ENCODE measurements at regions not wholly inside any gene's neighbourhood (a gene's known extent, or its start where the extent isn't known, plus 50 kb on each side); places are given as distances from the start of the nearest gene placed in this dataset.

DNA sequence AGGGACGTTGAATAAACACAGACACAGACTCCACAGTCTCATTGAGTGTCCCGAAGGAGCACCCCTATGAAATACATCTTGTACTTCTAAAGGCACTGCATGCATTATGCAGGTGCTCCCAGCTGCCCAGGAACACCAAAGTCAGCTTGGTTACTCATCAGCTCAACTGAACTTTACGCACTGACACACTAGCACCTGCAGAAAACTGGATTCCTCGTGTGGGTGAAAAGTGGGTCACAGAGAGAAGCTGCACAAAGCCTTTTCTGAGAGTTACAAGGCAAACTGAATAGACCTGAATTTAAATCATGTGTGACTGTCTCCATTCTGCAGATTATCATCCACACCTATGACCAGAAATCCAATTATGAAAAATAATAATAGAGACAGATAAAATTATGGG is 527.5 kb upstream of the NBEA start:
- TF ChIP-seq, protein P1, sequence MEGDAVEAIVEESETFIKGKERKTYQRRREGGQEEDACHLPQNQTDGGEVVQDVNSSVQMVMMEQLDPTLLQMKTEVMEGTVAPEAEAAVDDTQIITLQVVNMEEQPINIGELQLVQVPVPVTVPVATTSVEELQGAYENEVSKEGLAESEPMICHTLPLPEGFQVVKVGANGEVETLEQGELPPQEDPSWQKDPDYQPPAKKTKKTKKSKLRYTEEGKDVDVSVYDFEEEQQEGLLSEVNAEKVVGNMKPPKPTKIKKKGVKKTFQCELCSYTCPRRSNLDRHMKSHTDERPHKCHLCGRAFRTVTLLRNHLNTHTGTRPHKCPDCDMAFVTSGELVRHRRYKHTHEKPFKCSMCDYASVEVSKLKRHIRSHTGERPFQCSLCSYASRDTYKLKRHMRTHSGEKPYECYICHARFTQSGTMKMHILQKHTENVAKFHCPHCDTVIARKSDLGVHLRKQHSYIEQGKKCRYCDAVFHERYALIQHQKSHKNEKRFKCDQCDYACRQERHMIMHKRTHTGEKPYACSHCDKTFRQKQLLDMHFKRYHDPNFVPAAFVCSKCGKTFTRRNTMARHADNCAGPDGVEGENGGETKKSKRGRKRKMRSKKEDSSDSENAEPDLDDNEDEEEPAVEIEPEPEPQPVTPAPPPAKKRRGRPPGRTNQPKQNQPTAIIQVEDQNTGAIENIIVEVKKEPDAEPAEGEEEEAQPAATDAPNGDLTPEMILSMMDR (IDR thresholded peaks at IDR 0.05; ENCODE audit: insufficient read depth, low read length, poor library complexity, severe bottlenecking): no peak

DNA sequence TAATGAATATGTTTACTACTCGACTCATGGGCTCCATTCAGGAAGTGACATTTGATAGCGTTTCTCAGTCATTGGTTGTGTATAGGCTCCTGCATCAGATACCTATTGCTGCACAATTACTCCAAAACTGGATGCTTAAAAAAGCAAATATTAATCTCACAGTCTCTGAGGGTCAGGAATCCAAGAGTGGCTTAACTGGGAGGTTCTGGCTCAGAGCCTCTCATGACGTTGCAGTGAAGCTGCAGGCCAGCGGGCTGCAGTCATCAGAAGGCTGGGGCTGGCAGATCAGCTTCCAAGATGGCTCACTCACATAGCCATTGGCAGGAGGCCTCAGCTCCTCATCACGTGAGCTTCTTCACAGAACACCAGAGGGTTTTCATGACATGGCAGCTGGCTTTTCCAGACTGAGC is 525.1 kb upstream of the NBEA start:
- Histone ChIP-seq H3K27me3 (ENCODE audit: control insufficient read depth, insufficient read depth, low read length) (no peaks in the 10 kb centered on the region), H3K4me3 (ENCODE audit: low read depth, low read length) (no peak overlapping the region), H3K36me3 (ENCODE audit: control insufficient read depth, insufficient read depth, low read length) (no peaks in the 10 kb centered on the region)
- TF ChIP-seq, protein P1 (IDR thresholded peaks at IDR 0.05; ENCODE audit: insufficient read depth, low read length, poor library complexity, severe bottlenecking): no peak
- DNase-seq (ENCODE audit: low read depth): no peak

More for the DNA sequence above, 527.5 kb upstream of the NBEA start:
- Histone ChIP-seq H3K4me3 (ENCODE audit: low read depth, low read length) (no peak overlapping the region), H3K36me3 (ENCODE audit: control insufficient read depth, insufficient read depth, low read length) (no peaks in the 10 kb centered on the region), H3K27me3 (ENCODE audit: control insufficient read depth, insufficient read depth, low read length) (no peaks in the 10 kb centered on the region)
- no peak for DNase-seq (ENCODE audit: low read depth)

DNA sequence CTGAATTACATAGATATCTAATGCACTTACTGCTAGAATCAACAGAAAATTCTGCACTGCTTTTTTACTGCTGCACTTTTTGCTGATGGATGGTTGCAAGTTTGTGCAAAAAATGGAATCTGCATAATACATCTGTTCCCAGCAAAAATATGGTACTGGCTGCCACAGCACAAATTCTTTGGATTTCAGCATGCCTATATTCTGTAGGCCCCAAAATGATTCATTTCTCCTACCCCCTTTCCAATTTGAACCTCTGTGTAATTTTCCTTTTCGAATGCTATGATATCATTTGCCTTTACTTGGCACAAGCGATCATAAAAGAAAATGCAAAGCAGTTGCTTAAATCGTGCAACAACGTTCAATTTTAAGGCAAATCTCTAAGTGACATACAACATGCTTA is 524.2 kb upstream of the NBEA start:
- Histone ChIP-seq H3K36me3 (ENCODE audit: control insufficient read depth, insufficient read depth, low read length) (no peaks in the 10 kb centered on the region), H3K4me3 (ENCODE audit: low read depth, low read length) (no peak overlapping the region), H3K27me3 (ENCODE audit: control insufficient read depth, insufficient read depth, low read length) (no peaks in the 10 kb centered on the region)
- TF ChIP-seq, protein P1 (IDR thresholded peaks at IDR 0.05; ENCODE audit: insufficient read depth, low read length, poor library complexity, severe bottlenecking): no peak
- no peak for DNase-seq (ENCODE audit: low read depth)

DNA sequence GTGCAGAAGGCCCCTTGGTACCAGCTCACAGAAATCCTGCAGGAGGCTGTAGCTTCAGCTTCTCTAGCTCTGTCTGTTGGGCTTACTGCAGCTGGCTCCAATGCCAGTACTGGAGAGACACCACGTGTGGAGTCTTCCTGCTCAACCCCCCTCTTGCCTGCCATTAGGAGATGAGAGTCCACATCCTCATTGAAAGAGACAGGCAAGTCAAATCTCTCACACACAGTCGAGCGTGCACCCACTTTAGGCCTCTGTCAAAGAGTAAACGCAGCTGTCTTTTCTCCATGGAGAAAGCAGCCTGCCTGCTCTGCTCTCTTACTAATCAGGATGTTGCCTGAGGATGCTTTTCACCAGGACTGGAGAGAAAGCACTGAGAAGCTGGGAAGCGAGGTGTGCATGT is 523.0 kb upstream of the NBEA start:
- TF ChIP-seq, protein P1 (IDR thresholded peaks at IDR 0.05; ENCODE audit: insufficient read depth, low read length, poor library complexity, severe bottlenecking): no peak
- DNase-seq (ENCODE audit: low read depth): no peak
- H3K36me3 ChIP-seq (ENCODE audit: control insufficient read depth, insufficient read depth, low read length): no peaks in the 10 kb centered on the region
- H3K27me3 ChIP-seq (ENCODE audit: control insufficient read depth, insufficient read depth, low read length): no peaks in the 10 kb centered on the region
- no peak overlapping the region for H3K4me3 ChIP-seq (ENCODE audit: low read depth, low read length)

DNA sequence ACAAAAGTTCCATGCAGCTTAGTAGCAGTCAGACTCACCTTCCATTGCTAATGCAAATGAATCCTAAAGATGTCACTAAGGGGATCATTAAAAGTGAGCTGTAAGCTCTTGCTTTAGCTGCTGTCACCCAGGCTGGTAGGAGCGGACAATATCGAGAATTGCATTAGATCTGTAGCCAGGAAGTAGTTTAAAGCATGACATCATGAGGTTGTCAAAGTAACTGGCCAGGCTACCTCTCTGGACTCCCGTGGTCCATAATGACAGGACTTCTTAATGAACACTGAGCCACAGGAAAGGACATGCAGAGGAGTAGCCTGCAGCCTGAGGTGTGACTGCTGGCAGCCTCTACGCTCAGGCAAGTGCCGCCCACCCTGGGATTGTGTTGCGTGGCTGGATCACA is 522.3 kb upstream of the NBEA start:
- DNase-seq (ENCODE audit: low read depth): no peak
- H3K36me3 ChIP-seq (ENCODE audit: control insufficient read depth, insufficient read depth, low read length): no peaks in the 10 kb centered on the region
- H3K27me3 ChIP-seq (ENCODE audit: control insufficient read depth, insufficient read depth, low read length): no peaks in the 10 kb centered on the region
- H3K4me3 ChIP-seq (ENCODE audit: low read depth, low read length): no peak overlapping the region
- TF ChIP-seq, protein P1 (IDR thresholded peaks at IDR 0.05; ENCODE audit: insufficient read depth, low read length, poor library complexity, severe bottlenecking): no peak

DNA sequence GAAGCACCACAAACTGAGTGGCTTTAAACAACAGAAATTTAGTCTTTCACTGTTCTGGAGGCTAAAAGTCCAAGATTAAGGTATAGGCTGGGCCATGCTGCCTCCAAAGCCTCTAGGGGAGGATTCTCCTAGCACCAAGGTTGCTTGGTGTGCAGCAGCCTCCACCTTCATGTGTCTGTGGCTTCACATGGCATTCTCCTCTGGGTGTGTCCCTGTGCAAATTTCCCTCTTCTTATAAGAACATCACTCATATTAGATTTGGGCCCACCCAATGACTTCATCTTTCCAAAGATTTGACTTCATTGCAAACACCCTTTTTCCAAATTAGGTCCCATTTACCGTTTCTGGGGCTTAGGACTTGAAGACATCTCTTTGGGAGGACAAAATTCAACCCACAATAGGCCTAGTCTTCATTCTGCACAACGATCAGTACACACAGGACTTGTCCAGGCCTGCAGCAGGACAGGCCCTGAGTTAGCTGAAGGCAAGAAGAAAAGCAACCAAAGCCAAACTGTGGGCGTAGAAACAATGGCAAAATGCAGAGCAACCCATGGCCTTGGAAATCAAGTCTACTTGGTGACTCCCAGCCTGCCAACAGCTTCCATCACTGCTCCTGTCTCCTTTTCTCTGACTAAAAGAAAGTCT is 521.2 kb upstream of the NBEA start:
- no peaks in the 10 kb centered on the region for H3K27me3 ChIP-seq (ENCODE audit: control insufficient read depth, insufficient read depth, low read length)

More for the DNA sequence above, 521.2 kb upstream of the NBEA start:
- DNase-seq (ENCODE audit: low read depth): no peak
- no peaks in the 10 kb centered on the region for H3K36me3 ChIP-seq (ENCODE audit: control insufficient read depth, insufficient read depth, low read length)
- TF ChIP-seq, protein P1 (IDR thresholded peaks at IDR 0.05; ENCODE audit: insufficient read depth, low read length, poor library complexity, severe bottlenecking): no peak
- no peak overlapping the region for H3K4me3 ChIP-seq (ENCODE audit: low read depth, low read length)

Data from kidney epithelial cell (primary cell).